Keratinocyte (primary cell): ENCODE measurements at regions not wholly inside any gene's neighbourhood (a gene's known extent, or its start where the extent isn't known, plus 50 kb on each side); places are given as distances from the start of the nearest gene placed in this dataset.

ENCODE experiments used
- DNase-seq: peaks from one replicate; pipeline ENCODE4 v3.0.0-alpha.2; 2011; ENCODE audit warnings: low read depth, missing footprints, low spot score
- FAIRE-seq: peaks from 2 replicates; lab custom pipeline; 2011; peaks lifted over from hg19 to GRCh38; lab: Jason Lieb, UNC
- H2AFZ ChIP-seq: 2 replicates; pipeline ENCODE4 v1.6.0; 2012; ENCODE audit warnings: low read length, control low read depth, inconsistent platforms; ENCODE audit not compliant: control insufficient read depth
- H3K27ac ChIP-seq: 2 replicates; pipeline ENCODE4 v1.5.1; 2011; ENCODE audit warnings: low read length; ENCODE audit not compliant: control insufficient read depth, insufficient read depth
- H3K27me3 ChIP-seq: 3 replicates; pipeline ENCODE4 v1.6.0; 2011; ENCODE audit warnings: low read length; ENCODE audit not compliant: control insufficient read depth, insufficient read depth; ENCODE audit errors: extremely low read depth
- H3K36me3 ChIP-seq, 2 experiments: 2 replicates in 1 of 2; 3 replicates in 1 of 2; pipeline ENCODE4 v1.5.1; 2011; ENCODE audit warnings: low read length in 2 of 2, mild to moderate bottlenecking in 1 of 2; ENCODE audit not compliant: control insufficient read depth in 2 of 2, insufficient read depth in 2 of 2; ENCODE audit errors: extremely low read depth in 1 of 2
- H3K4me1 ChIP-seq: 3 replicates; pipeline ENCODE4 v1.5.1; 2011; ENCODE audit warnings: low read length; ENCODE audit not compliant: control insufficient read depth, insufficient read depth; ENCODE audit errors: extremely low read depth
- H3K4me2 ChIP-seq: 3 replicates; pipeline ENCODE4 v1.6.0; 2011; ENCODE audit warnings: low read depth, low read length; ENCODE audit not compliant: control insufficient read depth, insufficient read depth; ENCODE audit errors: extremely low read depth
- H3K4me3 ChIP-seq, 3 experiments: fragments of 200-600 bp in 1 of 3; sonication (generic) in 1 of 3; 2 replicates in 2 of 3; 3 replicates in 1 of 3; pipeline ENCODE4 v1.5.1; 2011 to 2016; ENCODE audit warnings: low read length in 3 of 3, mild to moderate bottlenecking in 3 of 3, control low read depth in 2 of 3, inconsistent platforms in 1 of 3, low read depth in 1 of 3, mixed read lengths in 1 of 3, mixed run types in 1 of 3, moderate library complexity in 1 of 3; ENCODE audit not compliant: control insufficient read depth in 2 of 3, insufficient read depth in 2 of 3; ENCODE audit errors: extremely low read depth in 1 of 3
- H3K79me2 ChIP-seq: 2 replicates; pipeline ENCODE4 v1.6.0; 2012; ENCODE audit warnings: low read length; ENCODE audit not compliant: control insufficient read depth, insufficient read depth
- H3K9ac ChIP-seq: 3 replicates; pipeline ENCODE4 v1.6.0; 2011; ENCODE audit warnings: low read length; ENCODE audit not compliant: control insufficient read depth, insufficient read depth; ENCODE audit errors: extremely low read depth
- H3K9me1 ChIP-seq: 3 replicates; pipeline ENCODE4 v1.6.0; 2011; ENCODE audit warnings: low read length; ENCODE audit not compliant: control insufficient read depth, insufficient read depth; ENCODE audit errors: extremely low read depth
- H3K9me3 ChIP-seq: 2 replicates; pipeline ENCODE4 v1.5.1; 2012; ENCODE audit warnings: low read depth, low read length; ENCODE audit not compliant: control insufficient read depth
- H4K20me1 ChIP-seq: 3 replicates; pipeline ENCODE4 v1.6.0; 2011; ENCODE audit warnings: low read length; ENCODE audit not compliant: control insufficient read depth, insufficient read depth; ENCODE audit errors: extremely low read depth
- CTCF ChIP-seq, 3 experiments: IDR thresholded peaks in 1 of 3; conservative IDR thresholded peaks in 1 of 3; optimal IDR thresholded peaks in 1 of 3; 2 replicates in 2 of 3; 3 replicates in 1 of 3; pipeline versions ENCODE3 to v1.5.1; 2011; ENCODE audit warnings: low read length in 3 of 3, mild to moderate bottlenecking in 3 of 3, moderate library complexity in 2 of 3, control low read depth in 1 of 3, inconsistent platforms in 1 of 3; ENCODE audit not compliant: insufficient read depth in 2 of 3; ENCODE audit errors: extremely low read depth in 1 of 3
- EZH2 ChIP-seq: IDR thresholded peaks from one replicate; pipeline ENCODE4 v1.6.1; 2012; ENCODE audit warnings: inconsistent platforms, mild to moderate bottlenecking, low read length, moderate library complexity
- dilution Hi-C: fragments of 300-500 bp; cut with MboI; formaldehyde crosslinking; loops from one replicate; pipeline ENCODE4 v1.7.0; 2020; ENCODE audit warnings: low sequenced_read_pairs; ENCODE audit not compliant: extremely low pct_ligation_motif_present

- FAIRE-seq (no peak), DNase-seq (no peak)
- no peaks in the 10 kb centered on the region for H4K20me1 ChIP-seq
- no peaks in the 10 kb centered on the region for H3K27me3 ChIP-seq
- no peak overlapping the region for H3K4me2 ChIP-seq
- dilution Hi-C loops: no loop called here
- no peak overlapping the region for H3K27ac ChIP-seq
- no peak overlapping the region for H3K4me3 ChIP-seq
- no peak overlapping the region for H3K9ac ChIP-seq
- H2AFZ ChIP-seq: no peak overlapping the region
- H3K79me2 ChIP-seq: no peaks in the 10 kb centered on the region
- H3K36me3 ChIP-seq: no peaks in the 10 kb centered on the region
- H3K9me1 ChIP-seq: no peaks in the 10 kb centered on the region
- no peaks in the 10 kb centered on the region for H3K9me3 ChIP-seq
- TF ChIP-seq EZH2 (no peak), CTCF (optimal IDR thresholded peaks at IDR 0.05 in 1 of 3, IDR thresholded peaks at IDR 0.05 in 1 of 3, conservative IDR thresholded peaks at IDR 0.05 in 1 of 3; ENCODE audit: extremely low read depth in 1 of 3, insufficient read depth in 2 of 3, low read length in 3 of 3) (no peak)
- peaks cover 7% of the 10 kb centered on the region for H3K4me1 ChIP-seq
Measured at GRCh38 chr1:209176866-209177430, 406.6 kb upstream of the CAMK1G start.

DNA sequence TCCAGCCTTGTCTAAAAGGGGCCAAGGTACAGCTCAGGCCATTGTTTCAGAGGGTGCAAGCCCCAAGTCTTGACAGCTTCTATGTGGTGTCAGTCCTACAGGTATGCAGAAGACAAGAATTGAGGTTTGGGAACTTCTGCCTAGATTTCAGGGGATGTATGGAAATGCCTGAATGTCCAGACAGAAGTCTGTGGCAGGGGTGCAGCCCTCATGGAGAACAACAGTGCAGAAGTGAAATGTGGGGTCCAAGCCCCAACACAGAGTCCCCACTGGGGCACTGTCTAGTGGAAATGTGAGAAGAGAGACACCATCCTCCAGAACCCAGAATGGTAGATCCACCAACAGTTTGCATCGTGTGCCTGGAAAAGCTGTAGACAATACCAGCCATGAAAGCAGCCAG lies 400.3 kb upstream of the CAMK1G start:
- Histone ChIP-seq H3K27me3 (no peaks in the 10 kb centered on the region), H2AFZ (no peak overlapping the region), H3K9ac (no peak overlapping the region), H3K9me1 (no peaks in the 10 kb centered on the region), H3K4me2 (no peak overlapping the region), H3K4me3 (no peak overlapping the region), H3K27ac (no peak overlapping the region), H3K79me2 (no peaks in the 10 kb centered on the region), H3K9me3 (no peaks in the 10 kb centered on the region), H3K36me3 (no peaks in the 10 kb centered on the region), H4K20me1 (no peaks in the 10 kb centered on the region), H3K4me1 (no peaks in the 10 kb centered on the region)
- TF ChIP-seq CTCF (optimal IDR thresholded peaks at IDR 0.05 in 1 of 3, IDR thresholded peaks at IDR 0.05 in 1 of 3, conservative IDR thresholded peaks at IDR 0.05 in 1 of 3; ENCODE audit: extremely low read depth in 1 of 3, insufficient read depth in 2 of 3, low read length in 3 of 3) (no peak), EZH2 (no peak)
- dilution Hi-C loops: no loop called here
- FAIRE-seq (no peak), DNase-seq (no peak)
